ENCODE measurements at regions not wholly inside any gene's neighbourhood (a gene's known extent, or its start where the extent isn't known, plus 50 kb on each side); places are given as distances from the start of the nearest gene placed in this dataset.
A peak's percentile ranks its signal among the peaks of the same experiment; 100 is the strongest.

DNA sequence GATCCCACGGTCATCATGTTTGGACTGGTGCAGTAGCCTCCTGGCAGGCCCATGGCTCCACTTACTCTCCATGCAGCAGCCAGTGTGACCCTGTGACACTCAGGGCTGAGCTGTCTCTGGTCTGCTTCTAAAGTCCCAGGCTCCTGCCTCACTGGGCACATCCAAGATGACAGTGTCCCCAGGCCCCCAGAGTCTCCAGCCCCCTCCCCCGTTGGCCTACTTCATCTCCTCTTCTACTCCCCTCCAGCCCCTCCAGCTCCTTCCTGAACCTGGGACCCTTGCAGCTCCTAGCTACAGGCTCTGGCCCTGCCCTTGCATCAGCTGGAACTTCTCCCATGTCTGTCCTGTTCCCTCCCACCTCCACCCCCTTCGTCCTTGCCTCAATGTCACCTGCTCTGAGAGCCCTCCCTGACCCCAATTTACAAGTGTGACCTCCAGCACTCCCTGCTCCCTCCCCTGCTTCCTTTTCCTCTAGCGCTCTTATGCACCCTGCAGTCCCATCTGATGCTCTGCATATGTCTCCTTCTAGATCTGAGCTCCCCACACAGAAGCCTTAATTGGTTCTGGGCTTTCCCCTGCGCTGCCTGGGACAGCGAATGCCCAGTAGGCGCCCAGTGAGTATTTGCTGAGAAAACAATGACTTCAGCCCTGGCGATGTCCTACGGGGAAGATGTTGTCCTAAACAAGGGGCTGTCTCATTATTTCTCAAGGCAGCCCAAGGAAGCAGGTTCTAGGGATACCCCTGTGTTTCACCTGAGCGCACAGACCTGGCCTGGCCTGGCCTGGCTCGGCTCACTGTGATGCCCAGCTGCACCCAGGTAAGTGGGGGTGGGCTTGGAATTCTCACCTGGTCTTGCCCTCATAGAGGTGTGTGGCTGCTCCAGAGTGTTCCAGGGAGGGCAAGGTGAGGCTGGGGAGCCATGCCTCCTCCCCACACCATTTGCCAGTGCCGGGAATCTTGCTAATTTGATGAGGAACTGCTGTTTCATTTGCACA, 600.6 kb downstream of the PTPRU start:
- no peak for DNase-seq

DNA sequence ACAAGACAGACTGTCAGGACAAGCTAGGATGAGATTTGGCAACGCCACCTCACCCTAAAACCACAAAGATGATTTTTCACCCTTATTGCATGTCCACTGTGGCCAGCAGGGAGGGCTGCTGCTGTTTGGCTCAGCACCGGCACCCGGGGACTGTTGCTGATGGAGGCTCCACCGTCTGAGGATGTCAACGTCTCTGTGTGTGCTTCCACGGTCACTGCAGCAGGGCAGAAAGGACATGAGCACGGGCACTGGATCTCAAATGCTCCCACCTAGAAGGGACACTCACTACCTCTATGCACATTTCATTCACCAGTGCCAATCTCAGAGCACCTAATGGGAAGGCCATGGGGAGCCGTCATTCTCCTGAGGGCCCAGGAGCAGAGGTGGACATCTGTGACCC, 599.6 kb downstream of the PTPRU start:
- DNase-seq = no peak

DNA sequence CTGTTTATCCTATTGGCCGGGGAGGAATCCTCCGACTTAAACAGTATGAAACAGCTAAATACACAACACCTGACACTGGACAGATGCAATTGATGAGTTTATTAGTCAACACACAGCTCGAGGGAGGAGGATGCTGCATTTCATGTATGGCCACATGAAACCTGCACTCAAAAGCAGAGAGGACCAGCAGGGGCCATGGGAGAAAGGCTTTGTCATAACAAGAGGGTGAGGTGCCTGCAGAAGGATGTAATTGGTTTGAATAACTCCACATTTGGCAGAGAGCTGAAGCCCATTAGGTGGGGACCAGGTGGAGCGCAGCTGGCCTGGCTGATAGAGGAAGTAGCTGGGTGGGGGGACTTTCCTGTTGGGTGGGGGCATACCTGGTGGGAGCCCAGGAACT, 599.1 kb downstream of the PTPRU start:
- DNase-seq = peak; percentile 70

DNA sequence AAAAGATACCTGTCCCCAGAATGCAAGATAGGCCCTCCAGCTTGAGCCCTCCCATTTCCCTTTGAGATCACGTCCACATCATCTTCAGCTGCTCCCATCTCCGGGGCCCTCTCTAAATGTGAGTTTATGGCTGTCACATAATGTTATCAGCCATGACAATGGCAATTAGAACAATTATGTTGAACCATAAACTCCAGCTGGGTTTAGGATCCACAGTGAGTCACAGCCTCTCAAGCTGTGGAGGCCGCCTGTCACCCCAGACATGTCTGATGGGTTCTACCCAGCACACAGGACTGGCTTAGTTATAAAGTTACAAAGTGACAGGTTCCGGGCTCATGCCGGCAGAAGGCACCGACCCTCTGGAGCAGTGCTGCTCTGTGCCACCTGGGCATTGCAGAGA, 597.3 kb downstream of the PTPRU start:
- no peak for DNase-seq

DNA sequence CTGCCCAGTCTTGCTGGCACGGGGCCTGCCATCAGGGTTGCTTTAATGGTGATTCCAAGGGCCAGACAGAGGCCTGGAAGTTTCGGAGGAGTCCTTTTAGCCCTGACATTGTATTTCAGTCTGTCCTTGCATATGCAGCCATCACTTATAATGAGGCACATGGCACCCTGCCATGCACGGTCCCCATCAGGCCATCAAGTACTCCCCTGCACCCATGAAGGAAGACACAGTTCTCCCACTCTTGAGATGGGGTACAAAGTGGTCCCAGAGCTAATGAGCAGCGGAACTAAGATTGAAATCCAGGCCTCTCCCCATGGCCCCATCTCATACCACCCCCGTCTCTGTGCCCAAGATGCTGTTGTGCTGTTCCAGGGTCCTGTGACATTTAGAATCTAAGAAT, 596.6 kb downstream of the PTPRU start:
- DNase-seq = no peak

DNA sequence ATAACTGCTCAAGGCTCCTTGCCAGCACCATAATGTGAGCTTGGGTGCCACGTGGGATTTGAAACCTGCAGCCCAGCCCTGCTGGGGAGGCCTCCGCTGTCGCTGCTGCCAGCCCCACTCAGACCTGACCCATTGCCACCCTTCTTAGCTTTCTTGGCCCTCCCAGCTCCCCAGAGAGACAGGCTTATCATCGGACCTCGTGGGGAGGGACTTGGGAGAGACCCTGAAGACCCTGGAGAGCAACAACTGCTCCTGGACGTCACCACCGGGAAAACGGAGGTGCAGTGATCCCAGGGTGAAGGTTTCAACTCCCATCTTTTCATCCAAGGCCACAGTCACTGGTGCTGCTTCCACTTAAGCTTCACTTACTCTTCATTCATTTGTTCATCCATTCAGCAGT, 596.1 kb downstream of the PTPRU start:
- DNase-seq = no peak

DNA sequence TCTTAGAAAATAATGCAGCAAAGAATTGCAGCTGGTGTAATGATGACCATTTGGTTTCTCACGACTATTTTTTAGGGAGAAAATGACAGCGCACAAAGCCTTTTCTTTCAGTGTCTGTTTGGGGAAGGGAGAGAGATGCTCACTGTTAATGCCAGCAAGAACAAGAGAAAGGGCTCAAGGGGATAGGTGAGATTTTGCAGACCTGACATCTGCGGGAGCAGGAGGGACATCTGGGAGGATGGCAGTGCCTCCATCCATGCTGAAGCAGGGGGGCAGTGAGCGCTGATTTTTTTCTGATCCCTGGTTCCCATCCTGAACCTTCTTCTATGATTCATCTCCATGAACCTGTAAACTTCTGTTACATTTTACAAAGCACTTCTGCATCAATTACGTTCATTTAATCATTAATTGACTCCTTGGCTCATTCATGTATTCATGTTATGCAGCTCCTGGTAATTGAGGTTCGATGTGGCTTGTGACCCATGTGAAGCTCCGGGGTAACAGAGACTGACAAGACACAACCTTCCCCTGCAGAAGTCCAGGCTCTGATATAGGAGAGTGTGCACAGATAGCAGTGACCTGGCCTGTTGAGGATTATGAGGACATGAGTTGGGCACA, 595.3 kb downstream of the PTPRU start:
- DNase-seq = no peak

DNA sequence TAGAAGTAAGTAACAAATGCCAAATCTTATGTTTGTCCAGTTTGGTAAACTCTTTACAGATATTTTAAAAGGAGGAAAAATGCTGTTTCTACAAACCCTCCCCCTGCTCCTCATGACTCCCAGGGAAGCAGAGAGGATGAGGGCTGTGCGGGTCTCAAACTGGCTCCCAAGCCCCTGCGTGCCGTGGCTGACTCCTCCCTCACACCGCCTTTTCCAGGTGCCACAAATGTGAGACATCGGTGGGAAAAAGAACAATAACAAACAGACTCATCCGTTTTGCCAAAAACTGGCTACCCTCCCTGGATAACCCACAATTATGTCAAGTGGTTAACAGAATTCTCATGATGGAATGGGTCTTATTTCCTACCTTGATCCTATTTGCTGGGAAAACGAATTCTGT, 594.6 kb downstream of the PTPRU start:
- no peak for DNase-seq

DNA sequence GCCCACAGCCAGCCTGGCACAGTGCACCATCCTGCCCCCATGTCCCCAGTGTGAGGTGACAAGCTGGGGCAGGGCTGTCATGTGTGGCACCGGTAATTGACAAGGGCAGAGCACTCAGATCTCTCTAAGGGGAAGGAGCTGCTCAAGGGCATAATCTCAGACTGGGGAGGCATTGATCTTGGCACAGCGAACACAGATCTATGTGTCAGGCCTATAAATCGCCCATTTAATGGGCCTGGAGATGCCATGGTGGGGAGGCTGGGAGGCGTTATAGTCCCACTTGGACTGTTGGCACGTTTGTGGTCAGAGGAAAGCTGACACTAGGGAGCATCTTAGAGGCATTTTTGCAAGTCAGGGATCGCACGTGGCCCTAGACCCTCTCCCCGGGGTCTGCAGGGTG, 594.1 kb downstream of the PTPRU start:
- DNase-seq = no peak

DNA sequence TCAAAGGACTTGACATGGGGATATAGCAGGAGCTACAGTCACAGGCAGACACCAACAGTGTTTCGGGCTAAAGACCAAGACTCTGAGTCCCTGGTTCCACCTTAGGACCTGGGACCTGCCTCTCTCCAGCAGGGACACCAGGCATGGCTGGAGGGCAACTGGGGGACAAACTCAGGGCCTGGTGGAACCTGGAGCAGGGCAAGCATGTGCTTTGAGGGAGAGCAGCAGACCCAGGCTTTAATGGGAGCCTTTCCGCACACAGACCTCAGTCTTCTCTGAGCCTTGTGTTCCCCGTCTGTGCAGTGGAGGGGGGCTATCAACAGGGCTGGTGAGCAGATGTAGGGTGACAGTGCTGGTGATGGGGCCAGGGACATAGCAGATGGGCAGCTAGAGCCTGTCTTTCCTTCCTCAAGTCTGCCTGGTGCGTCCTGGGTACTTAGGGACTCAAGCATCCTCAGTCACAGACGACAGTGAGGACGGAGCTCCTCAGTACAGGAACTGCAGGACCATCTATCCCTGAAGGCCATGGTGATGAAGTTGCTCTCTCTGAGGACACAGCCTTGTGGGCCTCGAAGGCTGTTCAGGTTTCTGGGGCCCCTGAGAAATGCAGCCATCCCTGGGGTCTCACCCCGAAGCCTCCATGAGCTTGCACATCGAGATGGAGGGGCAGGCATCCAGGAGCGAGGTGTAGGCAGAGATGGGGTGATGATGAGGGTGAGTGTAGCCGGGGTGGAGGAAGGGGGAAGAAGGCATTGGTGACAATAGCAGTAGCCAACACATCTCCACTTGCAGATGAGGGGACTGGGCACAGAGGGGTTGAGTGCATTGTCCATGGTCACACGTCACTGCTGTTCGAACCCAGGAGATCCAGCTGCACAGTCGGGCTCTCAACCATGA, 593.4 kb downstream of the PTPRU start:
- DNase-seq = no peak

DNA sequence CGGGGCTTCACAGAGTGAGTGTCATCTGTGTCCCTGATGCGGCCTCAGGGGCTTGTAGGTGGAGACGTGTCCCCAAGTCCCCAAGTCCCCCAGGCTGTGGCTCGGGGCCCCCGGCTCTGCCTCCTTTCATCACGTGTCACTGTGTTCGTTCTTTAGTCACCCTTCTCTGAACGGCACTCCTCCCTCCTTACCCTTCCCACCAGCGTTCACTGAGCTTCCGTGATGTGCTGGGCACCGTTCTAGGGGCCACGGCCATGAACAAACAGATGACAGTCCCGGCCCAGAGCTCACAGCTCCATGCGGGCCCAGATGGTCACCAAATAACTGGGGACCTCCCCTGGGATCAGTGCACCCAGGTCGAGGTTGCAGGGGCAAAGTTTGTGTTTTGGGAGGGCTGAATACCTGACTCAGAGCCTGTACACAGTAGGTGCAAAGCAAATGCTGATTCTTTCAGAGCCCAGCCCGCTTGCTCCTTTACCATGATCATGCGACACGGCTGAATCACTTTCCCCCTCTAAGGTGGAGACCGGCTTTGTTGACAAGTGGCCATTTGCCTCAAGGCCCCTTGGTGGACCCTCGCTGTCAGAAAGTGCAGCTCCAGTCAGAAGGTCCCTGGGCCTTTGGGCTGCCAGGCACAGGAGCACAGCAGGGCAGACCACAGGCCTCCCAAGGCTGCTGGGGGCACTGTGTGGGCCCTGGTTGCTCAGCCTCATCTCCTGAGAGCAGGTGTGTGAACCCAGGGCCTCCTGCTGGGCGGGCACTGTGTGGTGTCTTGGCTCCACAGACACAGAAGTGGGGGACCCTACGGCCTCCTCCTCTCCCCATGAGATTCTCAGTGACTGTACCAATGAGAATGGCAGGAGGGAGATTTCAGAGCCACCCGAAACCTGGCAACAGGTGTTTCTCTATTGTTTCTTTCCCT, 592.5 kb downstream of the PTPRU start:
- DNase-seq = no peak

DNA sequence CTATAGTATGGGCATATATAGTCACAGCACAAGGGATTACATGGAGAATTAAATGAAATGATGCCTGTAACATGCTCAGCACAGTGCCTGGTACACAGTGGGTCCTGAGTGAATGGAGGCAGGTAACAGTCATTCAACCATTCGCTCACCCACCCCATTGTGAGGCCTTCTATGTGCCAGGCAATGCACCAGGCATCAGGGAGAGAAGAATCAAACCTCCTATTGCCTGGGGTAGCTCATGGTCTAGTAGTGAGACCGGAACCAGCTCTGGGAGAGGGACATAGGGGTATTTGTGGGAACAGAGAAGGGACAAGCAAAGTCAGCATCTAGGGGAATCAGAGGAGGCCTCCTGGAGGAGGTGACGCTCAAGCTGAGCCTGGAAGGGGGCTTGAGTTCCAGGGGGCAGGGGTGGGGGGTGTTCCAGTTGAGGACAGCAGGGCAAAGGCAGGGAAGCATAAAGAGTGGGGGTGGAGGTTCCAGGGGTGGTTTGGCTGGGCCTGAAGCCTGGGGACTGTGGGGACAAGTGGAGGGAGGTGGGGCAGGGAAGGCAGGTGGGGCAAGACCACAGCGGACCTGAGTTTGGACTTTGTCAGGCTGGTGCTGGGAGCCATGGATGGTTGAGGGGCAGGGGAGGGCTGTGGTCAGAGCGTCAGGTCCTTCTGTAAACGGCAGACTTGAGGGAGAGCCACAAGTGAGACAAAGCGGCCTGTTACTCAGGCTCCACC, 591.6 kb downstream of the PTPRU start:
- DNase-seq = no peak

DNA sequence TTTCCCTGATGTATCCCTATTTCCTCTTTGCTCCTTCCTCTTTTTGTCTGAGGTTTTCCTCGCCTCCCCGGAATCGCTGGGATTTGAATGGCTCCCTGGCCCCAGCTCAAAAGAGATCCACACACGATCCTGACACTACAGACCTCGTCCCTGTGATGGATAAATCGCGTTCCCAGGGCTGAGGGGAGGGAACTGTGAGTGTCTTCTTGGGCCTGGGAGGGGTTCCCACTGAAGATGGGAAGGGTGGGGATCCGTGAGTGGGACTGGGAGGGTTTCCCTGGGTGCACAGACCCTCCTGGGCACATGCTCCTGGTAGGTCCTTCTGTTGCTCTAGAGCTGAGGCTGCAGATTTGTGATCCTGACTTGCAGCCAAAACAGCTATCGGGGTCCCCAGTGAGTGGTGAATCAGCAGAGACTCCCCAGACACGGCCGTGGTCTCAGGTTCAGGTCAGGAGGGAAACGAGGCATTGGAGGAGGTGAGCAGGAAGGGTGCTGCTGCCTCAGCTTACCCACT, 591.0 kb downstream of the PTPRU start:
- DNase-seq = no peak

DNA sequence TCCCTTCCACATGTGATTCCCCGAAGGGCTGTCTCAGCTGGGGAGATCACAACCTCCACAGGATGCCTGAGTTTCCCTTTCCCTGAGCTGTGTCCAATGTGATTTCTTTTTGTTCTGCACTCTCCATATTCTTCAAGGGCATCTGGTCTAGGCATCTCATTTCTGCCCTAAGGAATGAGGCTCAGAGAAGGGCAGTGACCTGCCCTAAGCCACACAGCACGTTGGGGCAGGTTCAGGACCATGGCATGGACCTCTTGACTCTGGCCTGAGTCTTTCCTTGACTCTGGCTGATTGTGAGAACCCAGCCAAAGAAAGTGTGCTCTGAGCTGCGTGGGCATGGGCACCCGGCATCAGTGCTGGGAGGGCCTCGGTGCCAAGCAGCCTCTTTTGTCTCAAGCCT, 590.3 kb downstream of the PTPRU start:
- DNase-seq = no peak

DNA sequence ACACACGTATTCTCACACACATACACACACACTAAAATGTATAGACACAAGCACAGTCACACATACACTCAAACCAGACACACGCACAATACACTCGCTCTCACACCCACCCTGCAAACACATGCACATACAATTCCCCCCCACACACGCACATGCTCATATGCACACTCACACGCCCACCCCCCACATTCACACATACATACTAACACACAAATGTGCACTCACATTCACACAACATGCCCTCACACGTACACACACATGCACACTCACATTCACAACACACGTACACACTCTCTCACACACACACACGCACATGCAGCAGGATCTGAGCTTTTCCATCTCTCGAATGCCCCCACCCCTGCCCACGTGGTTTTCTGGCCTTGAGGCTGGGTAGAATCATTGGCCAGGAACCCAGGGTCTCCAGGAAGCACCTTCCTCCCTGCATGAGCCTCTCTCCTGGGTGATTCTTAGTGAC, 589.7 kb downstream of the PTPRU start:
- no peak for DNase-seq

DNA sequence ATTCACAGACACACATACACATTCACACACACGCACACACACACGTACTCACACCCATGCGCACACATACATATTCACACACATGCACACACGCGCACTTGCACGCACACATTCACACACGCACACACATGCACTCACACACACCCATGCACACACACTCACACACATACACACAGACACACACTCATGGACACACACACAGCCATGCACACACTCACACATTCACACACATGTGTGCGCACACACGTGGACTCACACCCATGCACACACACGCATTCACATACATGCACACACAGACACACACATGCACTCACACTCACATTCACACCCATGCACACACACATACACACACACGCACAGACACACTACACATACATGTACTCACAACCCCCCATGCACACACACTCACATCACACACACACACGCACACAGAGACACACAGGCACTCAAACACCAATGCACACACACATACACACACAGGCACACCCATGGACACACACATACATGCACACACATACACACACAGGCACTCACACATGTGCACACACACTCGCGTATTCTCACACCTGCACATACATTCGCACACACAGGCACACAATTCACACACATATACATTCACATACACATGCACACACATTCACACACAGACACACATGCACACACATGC, 589.1 kb downstream of the PTPRU start:
- DNase-seq = no peak

DNA sequence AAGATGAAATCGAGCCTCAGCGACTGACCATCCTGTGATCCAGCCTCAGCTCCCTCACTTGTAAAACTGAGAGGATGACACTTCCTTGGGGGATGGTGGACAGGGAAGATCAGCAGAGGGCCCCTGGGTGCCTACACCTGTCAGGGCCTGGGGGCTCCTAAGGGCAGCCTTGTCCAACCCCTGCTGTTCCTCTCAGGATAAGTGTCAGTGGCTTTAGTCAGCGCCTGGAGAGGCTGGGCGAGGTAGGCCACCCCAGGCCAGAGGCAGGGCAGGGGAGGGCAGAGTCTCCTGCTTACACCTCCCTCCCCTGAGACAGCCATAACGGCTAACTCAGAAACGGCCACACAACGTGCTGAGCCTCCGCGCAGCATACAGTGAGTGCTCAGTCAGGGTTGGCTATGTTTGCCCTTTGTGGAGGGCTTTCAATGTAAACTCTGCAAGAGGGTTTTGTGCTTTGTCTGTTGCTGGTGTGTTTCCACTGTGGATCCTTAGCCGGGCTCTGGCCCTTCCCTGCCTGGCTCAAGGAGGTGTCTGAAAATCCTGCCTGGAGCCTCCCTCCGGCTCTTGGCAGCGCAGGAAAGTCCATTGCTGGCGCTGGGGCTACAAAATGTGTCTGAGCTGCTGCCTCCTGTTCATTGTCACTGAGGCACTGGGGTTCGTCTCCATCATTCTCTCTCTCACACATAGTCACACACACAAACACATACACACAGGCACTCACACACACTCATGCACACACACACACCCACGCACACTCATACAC, 588.4 kb downstream of the PTPRU start:
- DNase-seq = peak; percentile 39

DNA sequence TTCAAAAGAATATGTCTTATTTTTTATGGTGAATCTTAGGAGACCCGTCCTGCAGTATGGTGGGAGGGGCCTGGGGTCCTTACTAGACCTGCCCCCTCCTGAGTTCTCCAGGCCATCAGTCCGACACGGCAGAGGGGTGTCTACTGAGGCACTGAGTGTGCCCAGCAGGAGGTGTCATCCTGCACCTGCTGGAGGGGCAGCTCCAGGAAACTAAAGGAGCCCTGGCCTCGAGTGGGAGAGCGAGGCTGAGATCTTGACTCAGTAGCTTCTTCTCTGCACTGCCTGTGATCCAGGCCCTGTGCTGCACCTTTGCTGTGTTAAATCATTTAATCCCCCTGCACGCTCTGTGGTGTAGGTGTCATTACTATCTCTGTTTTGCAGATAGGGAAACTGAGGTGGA, 587.7 kb downstream of the PTPRU start:
- no peak for DNase-seq

DNA sequence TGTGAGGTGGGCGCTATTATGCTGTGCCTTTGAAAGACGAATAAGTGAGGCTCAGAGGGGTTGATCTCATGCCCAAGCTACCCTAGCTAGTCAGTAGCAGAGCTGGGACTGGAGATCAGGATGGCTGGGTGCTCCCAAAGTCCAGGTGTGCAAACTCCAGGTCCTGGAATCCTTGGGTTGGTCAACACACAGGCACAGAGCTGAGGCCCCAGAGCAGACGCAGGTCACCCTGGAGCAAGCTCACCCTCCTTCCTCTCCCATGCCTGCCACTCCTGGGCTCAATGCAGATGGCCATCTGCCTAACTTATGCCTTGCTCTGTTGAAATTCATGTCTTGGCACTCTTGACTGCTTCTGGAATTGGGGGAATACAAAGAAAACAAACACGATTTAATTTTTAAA, 587.2 kb downstream of the PTPRU start:
- no peak for DNase-seq

DNA sequence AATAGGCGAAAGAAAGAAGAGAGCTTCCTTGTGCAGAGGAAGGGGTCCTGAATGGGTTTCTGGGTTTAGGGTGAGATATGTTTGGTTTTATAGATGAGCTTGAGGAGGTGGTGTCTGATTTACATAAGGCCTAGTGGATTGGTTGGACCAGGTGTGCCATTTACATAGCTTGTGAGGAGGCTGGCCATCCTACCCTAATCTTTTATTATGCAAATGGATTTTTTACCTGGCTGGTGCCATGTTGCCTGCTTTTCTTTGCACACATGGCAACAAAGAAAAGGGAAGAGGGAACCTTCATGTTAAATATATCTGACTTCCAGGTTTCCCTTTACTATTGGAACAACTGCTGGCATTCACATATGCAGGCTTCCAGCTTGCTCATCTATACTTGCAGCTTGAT, 585.3 kb downstream of the PTPRU start:
- DNase-seq = no peak

Data from NCI-H1092 (cell line).